Esophagus squamous epithelium (tissue), 5 donors: ENCODE measurements at regions not wholly inside any gene's neighbourhood (a gene's known extent, or its start where the extent isn't known, plus 50 kb on each side); places are given as distances from the start of the nearest gene placed in this dataset.

Experiments
- DNase-seq: peaks from one replicate; lab custom pipeline; 2025; lab: John Stamatoyannopoulos, UW
- H3K27ac ChIP-seq, 4 donors: fragments of 200-600 bp; sonication (generic); one replicate each; pipeline ENCODE4 v1.5.1; 2016 to 2019; ENCODE audit warnings: mild to moderate bottlenecking in 1 of 4
- H3K27me3 ChIP-seq, 4 donors: fragments of 200-600 bp; sonication (generic); 1 replicate in 3 of 4; 2 replicates in 1 of 4; pipeline versions ENCODE4 v1.5.1 to v1.6.0; 2017 to 2021; ENCODE audit warnings: antibody characterized with exemption in 1 of 4
- H3K36me3 ChIP-seq, 3 donors: fragments of 200-600 bp; sonication (generic); one replicate each; pipeline ENCODE4 v1.5.1; 2016 to 2019
- H3K4me1 ChIP-seq, 3 donors: fragments of 200-600 bp; sonication (generic); one replicate each; pipeline ENCODE4 v1.5.1; 2017 to 2019
- H3K4me3 ChIP-seq, 4 donors: fragments of 200-600 bp; sonication (generic); 1 replicate in 3 of 4; 2 replicates in 1 of 4; pipeline ENCODE4 v1.5.1; 2016 to 2019; ENCODE audit warnings: mild to moderate bottlenecking in 2 of 4, moderate library complexity in 1 of 4
- H3K9me3 ChIP-seq, 3 donors: fragments of 200-600 bp; sonication (generic); one replicate each; pipeline ENCODE4 v1.5.1; 2016 to 2019
- CTCF ChIP-seq, 6 experiments: fragments of 450-650 bp in 4 of 6; fragments of 200-600 bp in 2 of 6; sonication (generic) in 2 of 6; IDR thresholded peaks; one replicate each; pipeline ENCODE4 v1.5.1; 2016 to 2019; ENCODE audit warnings: antibody characterized with exemption in 6 of 6, mild to moderate bottlenecking in 4 of 6, moderate library complexity in 4 of 6
- POLR2A ChIP-seq, 4 donors: fragments of 450-650 bp; IDR thresholded peaks; one replicate each; pipeline ENCODE4 v1.6.1; 2017; ENCODE audit warnings: antibody characterized with exemption in 4 of 4, mild to moderate bottlenecking in 4 of 4, moderate library complexity in 3 of 4
- WGBS, 2 donors: methylation state at CpG; one replicate each; pipeline ENCODE4 v1.1.5; 2018; 5-methylcytosine and 5-hydroxymethylcytosine counted together
- intact Hi-C: fragments of 100-400 bp; cut with DNase I; formaldehyde crosslinking; loops from one replicate; pipeline ENCODE4 v1.15.0; 2022
- donor health status: DM: yes; HTN: yes; CAD: no.

DNA sequence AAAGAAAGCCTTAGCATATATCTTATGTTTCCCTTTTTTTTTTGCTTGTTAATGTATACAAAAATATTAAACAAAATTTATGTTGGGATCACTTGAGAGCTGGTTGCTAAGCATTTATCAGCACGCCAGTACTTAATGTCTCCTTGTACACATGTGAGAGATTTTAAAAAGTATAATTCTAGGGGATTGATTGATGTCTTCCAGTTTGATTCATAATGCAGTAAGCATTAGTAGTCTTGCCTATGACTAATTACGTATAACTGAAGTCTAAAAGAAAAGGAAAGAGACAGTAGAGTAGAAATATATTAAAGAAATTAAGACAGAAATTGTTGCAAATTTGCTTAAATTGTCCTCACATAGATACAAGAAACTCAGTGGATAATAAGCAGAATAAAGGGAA, 1630.4 kb upstream of the B3GALT2 start:
- Histone ChIP-seq H3K27ac (no peak overlapping the region), H3K4me1 (no peaks in the 10 kb centered on the region)
- no peak for TF ChIP-seq POLR2A (IDR thresholded peaks at IDR 0.05)
- TF ChIP-seq CTCF (IDR thresholded peaks at IDR 0.05): no peak

DNA sequence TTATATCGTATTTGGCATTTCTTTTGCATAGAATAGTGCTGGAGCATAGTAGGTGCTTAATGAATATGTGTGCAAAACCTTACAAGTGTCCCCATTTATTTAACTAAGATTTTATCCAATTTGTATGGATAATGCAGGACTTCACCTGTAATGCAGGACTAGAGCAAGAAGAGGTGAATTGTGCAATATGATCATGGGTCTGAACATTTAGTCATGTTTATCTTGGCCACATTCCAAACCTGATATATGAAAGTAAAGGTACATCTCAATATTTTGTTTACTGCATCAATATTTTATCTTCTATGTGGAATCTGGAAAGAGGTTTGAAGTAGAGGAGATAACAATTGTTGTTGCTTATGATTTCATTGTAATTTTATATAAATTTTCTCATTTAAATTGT, 1626.7 kb upstream of the B3GALT2 start:
- Histone ChIP-seq H3K4me3 (no peak overlapping the region), H3K27me3 (no peaks in the 10 kb centered on the region), H3K9me3 (no peaks in the 10 kb centered on the region), H3K4me1 (no peaks in the 10 kb centered on the region), H3K36me3 (no peaks in the 10 kb centered on the region), H3K27ac (no peak overlapping the region)
- no peak for DNase-seq
- 48 to 50% methylated on average over 1 of the region's 1 CpG for WGBS, 2 donors
- TF ChIP-seq POLR2A (IDR thresholded peaks at IDR 0.05): no peak
- TF ChIP-seq CTCF (IDR thresholded peaks at IDR 0.05): no peak
- intact Hi-C loops: no loop called here

More for the DNA sequence above, 1630.4 kb upstream of the B3GALT2 start:
- H3K4me3 ChIP-seq: no peak overlapping the region
- no peaks in the 10 kb centered on the region for H3K27me3 ChIP-seq
- WGBS, 2 donors: 37 to 67% methylated on average over 2 of the region's 2 CpGs
- H3K9me3 ChIP-seq: no peaks in the 10 kb centered on the region
- H3K36me3 ChIP-seq: no peaks in the 10 kb centered on the region
- no peak for DNase-seq
- intact Hi-C loops: no loop called here

- no peak for DNase-seq
- intact Hi-C loops: no loop called here
- 78 to 84% methylated on average over 1 of the region's 1 CpG for WGBS, 2 donors
- H3K27ac ChIP-seq: no peak overlapping the region
- no peak overlapping the region for H3K4me3 ChIP-seq
- H3K27me3 ChIP-seq: no peaks in the 10 kb centered on the region
- no peaks in the 10 kb centered on the region for H3K36me3 ChIP-seq
- no peak for TF ChIP-seq POLR2A (IDR thresholded peaks at IDR 0.05)
- no peak for TF ChIP-seq CTCF (IDR thresholded peaks at IDR 0.05)
- H3K9me3 ChIP-seq: no peaks in the 10 kb centered on the region
- no peaks in the 10 kb centered on the region for H3K4me1 ChIP-seq
Observed at GRCh38 chr1:194809665-194810064, 1623.3 kb upstream of the B3GALT2 start.

GRCh38 chr1:194809215-194809614, 1622.8 kb upstream of the B3GALT2 start:
- 40 to 52% methylated on average over 3 of the region's 3 CpGs for WGBS, 2 donors
- DNase-seq: no peak
- Histone ChIP-seq H3K4me1 (no peaks in the 10 kb centered on the region), H3K4me3 (no peak overlapping the region), H3K27me3 (no peaks in the 10 kb centered on the region), H3K27ac (no peak overlapping the region), H3K9me3 (no peaks in the 10 kb centered on the region), H3K36me3 (no peaks in the 10 kb centered on the region)
- no peak for TF ChIP-seq CTCF (IDR thresholded peaks at IDR 0.05)
- no peak for TF ChIP-seq POLR2A (IDR thresholded peaks at IDR 0.05)
- intact Hi-C loops: no loop called here

- no peak for DNase-seq
- H3K36me3 ChIP-seq: no peaks in the 10 kb centered on the region
- no peak overlapping the region for H3K4me3 ChIP-seq
- intact Hi-C loops: no loop called here
- no peaks in the 10 kb centered on the region for H3K27me3 ChIP-seq
- H3K9me3 ChIP-seq: no peaks in the 10 kb centered on the region
- H3K4me1 ChIP-seq: no peaks in the 10 kb centered on the region
- 24 to 35% methylated on average over 1 of the region's 1 CpG for WGBS, 2 donors
- TF ChIP-seq POLR2A (IDR thresholded peaks at IDR 0.05) (no peak), CTCF (IDR thresholded peaks at IDR 0.05) (no peak)
- H3K27ac ChIP-seq: no peak overlapping the region
Observed at GRCh38 chr1:194807530-194808220, 1621.3 kb upstream of the B3GALT2 start.
